OCI-LY7 (cell line): ENCODE measurements at regions not wholly inside any gene's neighbourhood (a gene's known extent, or its start where the extent isn't known, plus 50 kb on each side); places are given as distances from the start of the nearest gene placed in this dataset.

Source experiments
- BruUV-seq: library from RNA; stranded (reverse); fragments of 400-500 nt; replicated peaks from 2 replicates; lab custom pipeline; 2021; lab: Mats Ljungman, UMichigan
- CTCF ChIA-PET: fragments of 300-600 bp; sonication (Branson Sonifier 250); formaldehyde crosslinking; loops from one replicate; lab custom pipeline; 2022; ENCODE audit warnings: antibody characterized with exemption; ENCODE audit not compliant: unreplicated experiment; lab: Charles Lee
- POLR2A ChIA-PET: fragments of 300-600 bp; sonication (Branson Sonifier 250); formaldehyde crosslinking; loops from one replicate; lab custom pipeline; 2022; ENCODE audit warnings: antibody characterized with exemption; lab: Charles Lee
- DNase-seq: peaks from one replicate; pipeline ENCODE4 v3.0.0-alpha.2; 2015; ENCODE audit warnings: low spot score
- H2AFZ ChIP-seq: fragments of 200-600 bp; sonication (generic), shearing (Covaris generic); 2 replicates; pipeline ENCODE4 v1.6.1; 2014; ENCODE audit warnings: mild to moderate bottlenecking, antibody characterized with exemption, low read length, moderate library complexity
- H3K27ac ChIP-seq: fragments of 200-600 bp; sonication (generic); 2 replicates; pipeline ENCODE4 v1.5.1; 2014; ENCODE audit warnings: mixed run types, low read depth, mild to moderate bottlenecking, moderate library complexity, low read length, inconsistent platforms; ENCODE audit not compliant: poor library complexity, severe bottlenecking
- H3K36me3 ChIP-seq: fragments of 200-600 bp; sonication (generic); 2 replicates; pipeline ENCODE4 v1.6.1; 2014; ENCODE audit warnings: mild to moderate bottlenecking, antibody characterized with exemption, low read length, moderate library complexity, mixed read lengths; ENCODE audit not compliant: insufficient read depth
- H3K4me1 ChIP-seq: fragments of 200-600 bp; sonication (generic); 2 replicates; pipeline ENCODE4 v1.5.1; 2014; ENCODE audit warnings: mild to moderate bottlenecking, low read length; ENCODE audit not compliant: insufficient read depth, poor library complexity, severe bottlenecking
- H3K4me2 ChIP-seq: fragments of 200-600 bp; sonication (generic); 2 replicates; pipeline ENCODE4 v1.6.1; 2014; ENCODE audit warnings: mild to moderate bottlenecking, low read length
- H3K4me3 ChIP-seq: fragments of 200-600 bp; sonication (generic); 2 replicates; pipeline ENCODE4 v1.5.1; 2014; ENCODE audit warnings: mild to moderate bottlenecking, low read depth, low read length; ENCODE audit not compliant: poor library complexity, severe bottlenecking
- H3K79me2 ChIP-seq: fragments of 200-600 bp; sonication (generic); 2 replicates; pipeline ENCODE4 v1.6.1; 2016; ENCODE audit warnings: low read depth, mild to moderate bottlenecking, low read length, moderate library complexity, mixed read lengths; ENCODE audit not compliant: insufficient read depth
- H3K9me2 ChIP-seq: fragments of 200-600 bp; sonication (generic); 2 replicates; pipeline ENCODE4 v1.6.1; 2016; ENCODE audit warnings: mild to moderate bottlenecking, low read length, mixed read lengths; ENCODE audit not compliant: insufficient read depth
- H3K9me3 ChIP-seq: fragments of 200-600 bp; sonication (generic); 2 replicates; pipeline ENCODE4 v1.6.1; 2014; ENCODE audit warnings: mild to moderate bottlenecking, mixed run types, low read length, mixed read lengths
- H4K20me1 ChIP-seq: fragments of 200-600 bp; sonication (generic); 2 replicates; pipeline ENCODE4 v1.6.1; 2014; ENCODE audit warnings: mild to moderate bottlenecking, antibody characterized with exemption, low read length, moderate library complexity, mixed read lengths; ENCODE audit not compliant: insufficient read depth
- EZH2phosphoT487 ChIP-seq: fragments of 200-600 bp; sonication (generic); IDR thresholded peaks from 2 replicates; pipeline ENCODE4 v1.6.1; 2018; ENCODE audit warnings: low read depth, borderline replicate concordance, mild to moderate bottlenecking, mixed run types, antibody characterized with exemption, low read length, moderate library complexity, mixed read lengths
- intact Hi-C: fragments of 100-400 bp; cut with micrococcal nuclease; formaldehyde crosslinking; loops from one replicate; pipeline ENCODE4 v1.10.0; 2022; ENCODE audit not compliant: unreplicated experiment
- TF ChIP-seq, protein P1 (sequence below): fragments of 200-600 bp; sonication (generic); conservative IDR thresholded peaks from 2 replicates; pipeline ENCODE4 v1.5.1; 2014; ENCODE audit warnings: mild to moderate bottlenecking, antibody characterized with exemption, low read length, moderate library complexity, mixed read lengths

DNA sequence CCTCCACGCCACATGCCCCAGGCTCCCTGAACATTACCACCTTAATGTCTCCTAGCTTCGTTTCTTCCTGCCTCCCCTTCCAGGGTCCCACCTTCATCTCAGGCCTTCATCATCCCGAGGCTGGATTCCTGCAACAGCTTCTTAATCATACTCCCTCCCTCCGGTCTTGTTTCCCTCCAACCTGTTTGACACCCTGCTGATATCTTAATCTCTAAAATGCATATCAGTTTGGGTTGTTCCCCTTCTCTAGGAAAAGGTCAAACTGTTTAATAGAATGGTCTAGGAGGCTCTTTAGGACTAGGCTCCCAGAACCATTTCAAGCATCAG is 125.5 kb upstream of the ARHGAP5 start:
- CTCF ChIA-PET, result no interaction called here

DNA sequence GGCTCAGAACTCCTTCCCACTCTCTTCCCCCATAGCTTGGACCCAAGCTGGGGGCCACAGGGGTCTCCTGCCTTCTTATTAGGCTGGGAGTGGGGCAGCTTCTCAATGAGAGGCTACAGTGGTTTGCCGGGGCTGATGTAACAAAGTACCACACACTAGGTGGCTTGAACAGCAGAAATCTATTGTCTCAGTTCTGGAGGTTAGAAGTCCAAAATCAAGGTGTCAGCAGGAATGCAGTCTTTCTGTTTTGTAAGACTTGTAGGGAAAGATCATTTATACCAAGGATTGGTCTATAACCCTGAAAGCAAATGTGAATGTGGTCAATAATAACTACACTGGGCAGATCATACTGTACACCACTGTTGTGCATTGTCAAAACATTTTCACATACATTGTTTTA is 124.5 kb upstream of the ARHGAP5 start:
- DNase-seq, result no peak
- H3K36me3 ChIP-seq, result no peaks in the 10 kb centered on the region
- H3K4me2 ChIP-seq, result no peak overlapping the region
- H4K20me1 ChIP-seq, result no peaks in the 10 kb centered on the region
- no peak overlapping the region for H3K4me3 ChIP-seq
- H3K27ac ChIP-seq, result no peak overlapping the region
- H3K79me2 ChIP-seq, result no peaks in the 10 kb centered on the region
- TF ChIP-seq EZH2phosphoT487, result no peak
- TF ChIP-seq, protein P1, sequence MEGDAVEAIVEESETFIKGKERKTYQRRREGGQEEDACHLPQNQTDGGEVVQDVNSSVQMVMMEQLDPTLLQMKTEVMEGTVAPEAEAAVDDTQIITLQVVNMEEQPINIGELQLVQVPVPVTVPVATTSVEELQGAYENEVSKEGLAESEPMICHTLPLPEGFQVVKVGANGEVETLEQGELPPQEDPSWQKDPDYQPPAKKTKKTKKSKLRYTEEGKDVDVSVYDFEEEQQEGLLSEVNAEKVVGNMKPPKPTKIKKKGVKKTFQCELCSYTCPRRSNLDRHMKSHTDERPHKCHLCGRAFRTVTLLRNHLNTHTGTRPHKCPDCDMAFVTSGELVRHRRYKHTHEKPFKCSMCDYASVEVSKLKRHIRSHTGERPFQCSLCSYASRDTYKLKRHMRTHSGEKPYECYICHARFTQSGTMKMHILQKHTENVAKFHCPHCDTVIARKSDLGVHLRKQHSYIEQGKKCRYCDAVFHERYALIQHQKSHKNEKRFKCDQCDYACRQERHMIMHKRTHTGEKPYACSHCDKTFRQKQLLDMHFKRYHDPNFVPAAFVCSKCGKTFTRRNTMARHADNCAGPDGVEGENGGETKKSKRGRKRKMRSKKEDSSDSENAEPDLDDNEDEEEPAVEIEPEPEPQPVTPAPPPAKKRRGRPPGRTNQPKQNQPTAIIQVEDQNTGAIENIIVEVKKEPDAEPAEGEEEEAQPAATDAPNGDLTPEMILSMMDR, result no peak
- intact Hi-C loops, result no loop called here
- H3K4me1 ChIP-seq, result no peaks in the 10 kb centered on the region
- no TSS peak for BruUV-seq
- no peak overlapping the region for H2AFZ ChIP-seq
- H3K9me2 ChIP-seq, result no peaks in the 10 kb centered on the region
- no peaks in the 10 kb centered on the region for H3K9me3 ChIP-seq
- ChIA-PET POLR2A (no interaction called here), CTCF (no interaction called here)

More for the DNA sequence above, 125.5 kb upstream of the ARHGAP5 start:
- TF ChIP-seq, protein P1, result no peak
- TF ChIP-seq EZH2phosphoT487, result no peak
- H3K9me3 ChIP-seq, result no peaks in the 10 kb centered on the region
- H3K79me2 ChIP-seq, result no peaks in the 10 kb centered on the region
- no peak overlapping the region for H3K27ac ChIP-seq
- H3K4me2 ChIP-seq, result no peak overlapping the region
- H3K36me3 ChIP-seq, result no peaks in the 10 kb centered on the region
- H3K4me1 ChIP-seq, result no peaks in the 10 kb centered on the region
- H3K4me3 ChIP-seq, result no peak overlapping the region
- POLR2A ChIA-PET, result no interaction called here
- H2AFZ ChIP-seq, result no peak overlapping the region
- H4K20me1 ChIP-seq, result no peaks in the 10 kb centered on the region
- intact Hi-C loops, result no loop called here
- no peak for DNase-seq
- BruUV-seq, result no TSS peak
- H3K9me2 ChIP-seq, result no peaks in the 10 kb centered on the region

DNA sequence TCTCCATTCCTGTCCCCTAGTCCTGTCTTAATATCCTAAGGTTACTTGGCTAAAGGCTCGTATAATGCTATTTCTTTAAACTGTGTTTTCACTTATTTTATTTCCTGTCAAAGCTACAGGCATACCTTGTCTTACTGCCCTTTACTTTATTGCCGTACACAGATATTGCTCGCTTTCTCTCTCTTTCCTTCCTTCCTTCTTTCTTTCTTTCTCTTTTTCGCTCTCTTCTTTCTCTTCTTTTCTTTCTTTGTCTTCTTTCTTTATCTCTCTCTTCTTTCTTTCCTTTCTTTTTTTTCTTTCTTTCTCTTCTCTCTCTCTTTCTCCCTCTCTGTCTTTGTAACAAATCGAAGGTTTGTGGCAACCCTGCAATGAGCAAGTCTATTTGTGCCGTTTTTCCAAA is 123.9 kb upstream of the ARHGAP5 start:
- H3K4me1 ChIP-seq, result no peaks in the 10 kb centered on the region
- no peaks in the 10 kb centered on the region for H3K9me2 ChIP-seq
- no TSS peak for BruUV-seq
- no peaks in the 10 kb centered on the region for H3K9me3 ChIP-seq
- no peak overlapping the region for H3K4me2 ChIP-seq
- DNase-seq, result no peak
- TF ChIP-seq EZH2phosphoT487, result no peak
- no peaks in the 10 kb centered on the region for H3K79me2 ChIP-seq
- no peak overlapping the region for H3K27ac ChIP-seq
- intact Hi-C loops, result no loop called here
- H2AFZ ChIP-seq, result no peak overlapping the region
- POLR2A ChIA-PET, result interaction anchor here (1.2 kb wide), 1 partner anchor 8 kb away, joined by 4 read pairs; no protein-coding TSS in a partner anchor
- CTCF ChIA-PET, result no interaction called here
- H4K20me1 ChIP-seq, result no peaks in the 10 kb centered on the region
- H3K36me3 ChIP-seq, result no peaks in the 10 kb centered on the region
- no peak overlapping the region for H3K4me3 ChIP-seq
